Osteoblast (primary cell): ENCODE measurements at regions not wholly inside any gene's neighbourhood (a gene's known extent, or its start where the extent isn't known, plus 50 kb on each side); places are given as distances from the start of the nearest gene placed in this dataset.

Experiments
- DNase-seq: peaks from one replicate; pipeline ENCODE4 v3.0.0; 2011; ENCODE audit warnings: low spot score, mixed read lengths; ENCODE audit not compliant: insufficient read length; ENCODE audit errors: missing footprints
- H2AFZ ChIP-seq: 2 replicates; pipeline ENCODE4 v1.6.0; 2011; ENCODE audit warnings: mild to moderate bottlenecking, low read length
- H3K27ac ChIP-seq: 2 replicates; pipeline ENCODE4 v1.5.1; 2011; ENCODE audit warnings: mild to moderate bottlenecking, low read depth, low read length, moderate library complexity
- H3K27me3 ChIP-seq: 2 replicates; pipeline ENCODE4 v1.6.0; 2012; ENCODE audit warnings: mild to moderate bottlenecking, control low read depth, inconsistent platforms, low read length, moderate library complexity; ENCODE audit not compliant: insufficient read depth
- H3K36me3 ChIP-seq: 2 replicates; pipeline ENCODE4 v1.5.1; 2011; ENCODE audit warnings: mild to moderate bottlenecking, low read length, control low read depth, moderate library complexity; ENCODE audit not compliant: insufficient read depth
- H3K4me1 ChIP-seq: 2 replicates; pipeline ENCODE4 v1.5.1; 2011; ENCODE audit warnings: mild to moderate bottlenecking, low read length, control low read depth, moderate library complexity; ENCODE audit not compliant: insufficient read depth
- H3K4me2 ChIP-seq: 2 replicates; pipeline ENCODE4 v1.6.0; 2011; ENCODE audit warnings: mild to moderate bottlenecking, low read length; ENCODE audit not compliant: insufficient read depth
- H3K4me3 ChIP-seq: fragments of 200-600 bp; sonication (generic); 3 replicates; pipeline ENCODE4 v1.5.1; 2012; ENCODE audit warnings: mild to moderate bottlenecking, low read length, inconsistent platforms; ENCODE audit not compliant: insufficient read depth
- H3K79me2 ChIP-seq: 2 replicates; pipeline ENCODE4 v1.6.0; 2012; ENCODE audit warnings: mild to moderate bottlenecking, low read length, control low read depth, inconsistent platforms; ENCODE audit not compliant: insufficient read depth
- H3K9me3 ChIP-seq: 2 replicates; pipeline ENCODE4 v1.5.1; 2011; ENCODE audit warnings: low read depth, low read length, control low read depth
- H4K20me1 ChIP-seq: 2 replicates; pipeline ENCODE4 v1.6.0; 2012; ENCODE audit warnings: mild to moderate bottlenecking, low read length, control low read depth; ENCODE audit not compliant: insufficient read depth
- CTCF ChIP-seq: IDR thresholded peaks from 2 replicates; pipeline ENCODE4 v1.5.1; 2011; ENCODE audit warnings: mild to moderate bottlenecking, low read depth, low read length, moderate library complexity; ENCODE audit errors: extremely low read depth

GRCh38 chr11:80726236-80726635, 1285.4 kb upstream of the TENM4 start:
- DNase-seq = no peak
- no peaks in the 10 kb centered on the region for H4K20me1 ChIP-seq
- no peaks in the 10 kb centered on the region for H3K4me1 ChIP-seq
- H3K27me3 ChIP-seq = no peaks in the 10 kb centered on the region
- TF ChIP-seq CTCF = no peak
- no peaks in the 10 kb centered on the region for H3K79me2 ChIP-seq
- no peak overlapping the region for H3K4me3 ChIP-seq
- H3K36me3 ChIP-seq = no peaks in the 10 kb centered on the region
- H3K9me3 ChIP-seq = peaks cover 2% of the 10 kb centered on the region
- no peak overlapping the region for H3K27ac ChIP-seq
- no peak overlapping the region for H2AFZ ChIP-seq
- H3K4me2 ChIP-seq = no peak overlapping the region

GRCh38 chr11:80724366-80724765, 1283.5 kb upstream of the TENM4 start:
- H3K4me2 ChIP-seq = no peak overlapping the region
- DNase-seq = no peak
- H3K9me3 ChIP-seq = peaks cover 2% of the 10 kb centered on the region
- no peaks in the 10 kb centered on the region for H3K4me1 ChIP-seq
- TF ChIP-seq CTCF = no peak
- no peaks in the 10 kb centered on the region for H3K27me3 ChIP-seq
- H3K36me3 ChIP-seq = no peaks in the 10 kb centered on the region
- no peak overlapping the region for H3K27ac ChIP-seq
- H2AFZ ChIP-seq = no peak overlapping the region
- H3K4me3 ChIP-seq = no peak overlapping the region
- no peaks in the 10 kb centered on the region for H3K79me2 ChIP-seq
- H4K20me1 ChIP-seq = no peaks in the 10 kb centered on the region

- no peak for TF ChIP-seq CTCF
- Histone ChIP-seq H3K79me2 (no peaks in the 10 kb centered on the region), H3K4me3 (no peak overlapping the region), H2AFZ (no peak overlapping the region), H3K36me3 (no peaks in the 10 kb centered on the region), H3K4me2 (no peak overlapping the region), H3K27ac (no peak overlapping the region), H3K27me3 (no peaks in the 10 kb centered on the region), H3K4me1 (no peaks in the 10 kb centered on the region), H4K20me1 (no peaks in the 10 kb centered on the region), H3K9me3 (peaks cover 2% of the 10 kb centered on the region)
- DNase-seq = no peak
Measured at GRCh38 chr11:80722629-80723028, 1281.8 kb upstream of the TENM4 start.

GRCh38 chr11:80720295-80720694, 1279.5 kb upstream of the TENM4 start:
- Histone ChIP-seq H3K4me2 (no peak overlapping the region), H3K4me3 (no peak overlapping the region), H3K79me2 (no peaks in the 10 kb centered on the region), H3K4me1 (no peaks in the 10 kb centered on the region), H3K36me3 (no peaks in the 10 kb centered on the region), H2AFZ (no peak overlapping the region), H3K27me3 (no peaks in the 10 kb centered on the region), H3K9me3 (no peaks in the 10 kb centered on the region), H3K27ac (no peak overlapping the region), H4K20me1 (no peaks in the 10 kb centered on the region)
- no peak for TF ChIP-seq CTCF
- no peak for DNase-seq
